Activated CD4-positive, alpha-beta T cell treated with anti-CD3 and anti-CD28 coated beads, Interleukin-2, amount 50 U/mL, for 16 hours (primary cell): ENCODE measurements at regions not wholly inside any gene's neighbourhood (a gene's known extent, or its start where the extent isn't known, plus 50 kb on each side); places are given as distances from the start of the nearest gene placed in this dataset.

Experiments used
- DNase-seq: peaks from one replicate; pipeline ENCODE4 v3.0.0-alpha.2; 2020

- no peak for DNase-seq
Measured at GRCh38 chr16:89027281-89027680, 50.3 kb upstream of the CBFA2T3 start.

- DNase-seq: peak; percentile 80
Measured at GRCh38 chr16:89031715-89032659, 55.0 kb upstream of the CBFA2T3 start.

DNA sequence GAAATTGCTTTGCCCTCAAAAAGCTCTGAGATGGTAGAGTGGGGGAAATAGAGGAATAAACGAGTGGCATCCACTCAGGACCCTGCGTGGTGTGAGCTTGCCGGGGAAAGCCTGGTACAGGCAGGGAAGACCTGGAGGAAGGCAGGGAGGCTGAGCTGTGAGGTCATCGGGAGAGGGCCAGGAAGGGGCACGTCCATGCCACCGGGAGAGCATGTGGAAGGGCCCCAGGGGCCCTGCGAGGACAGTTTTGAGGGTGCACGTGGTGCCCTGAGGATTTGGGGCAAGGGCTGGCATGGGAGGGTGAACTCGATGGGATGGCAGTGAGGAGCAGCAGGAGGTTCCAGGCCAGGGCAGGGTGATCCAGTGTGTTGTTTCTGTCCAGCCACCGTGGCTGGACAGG, 56.3 kb upstream of the CBFA2T3 start:
- no peak for DNase-seq

- no peak for DNase-seq
Measured at GRCh38 chr16:89033796-89034572, 57.0 kb upstream of the CBFA2T3 start.

- DNase-seq: no peak
Measured at GRCh38 chr16:89034573-89034961, 57.6 kb upstream of the CBFA2T3 start.

GRCh38 chr16:89034971-89035668, 58.1 kb upstream of the CBFA2T3 start:
- no peak for DNase-seq

GRCh38 chr16:89035669-89036570, 57.7 kb upstream of the ACSF3 start:
- no peak for DNase-seq

DNA sequence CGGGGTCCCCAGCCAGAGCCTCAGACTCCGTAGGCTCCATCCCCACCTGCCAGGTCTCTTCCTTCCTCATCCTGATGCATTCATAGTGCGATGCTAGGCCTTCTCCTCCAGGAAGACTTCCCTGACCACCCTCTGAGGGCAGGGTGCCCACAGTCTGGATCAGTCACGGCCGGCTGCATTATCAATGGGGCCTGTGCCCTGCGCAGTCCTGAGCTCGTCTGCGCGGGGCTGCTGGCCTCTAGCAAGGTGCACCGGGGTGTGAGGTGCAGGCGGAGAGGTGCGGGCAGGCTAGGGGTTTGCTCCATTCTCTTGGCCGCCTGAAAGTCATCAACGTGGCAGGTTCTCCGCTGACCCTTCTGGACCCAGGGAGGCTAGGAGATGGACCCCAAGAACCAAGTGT, 56.9 kb upstream of the ACSF3 start:
- no peak for DNase-seq

DNA sequence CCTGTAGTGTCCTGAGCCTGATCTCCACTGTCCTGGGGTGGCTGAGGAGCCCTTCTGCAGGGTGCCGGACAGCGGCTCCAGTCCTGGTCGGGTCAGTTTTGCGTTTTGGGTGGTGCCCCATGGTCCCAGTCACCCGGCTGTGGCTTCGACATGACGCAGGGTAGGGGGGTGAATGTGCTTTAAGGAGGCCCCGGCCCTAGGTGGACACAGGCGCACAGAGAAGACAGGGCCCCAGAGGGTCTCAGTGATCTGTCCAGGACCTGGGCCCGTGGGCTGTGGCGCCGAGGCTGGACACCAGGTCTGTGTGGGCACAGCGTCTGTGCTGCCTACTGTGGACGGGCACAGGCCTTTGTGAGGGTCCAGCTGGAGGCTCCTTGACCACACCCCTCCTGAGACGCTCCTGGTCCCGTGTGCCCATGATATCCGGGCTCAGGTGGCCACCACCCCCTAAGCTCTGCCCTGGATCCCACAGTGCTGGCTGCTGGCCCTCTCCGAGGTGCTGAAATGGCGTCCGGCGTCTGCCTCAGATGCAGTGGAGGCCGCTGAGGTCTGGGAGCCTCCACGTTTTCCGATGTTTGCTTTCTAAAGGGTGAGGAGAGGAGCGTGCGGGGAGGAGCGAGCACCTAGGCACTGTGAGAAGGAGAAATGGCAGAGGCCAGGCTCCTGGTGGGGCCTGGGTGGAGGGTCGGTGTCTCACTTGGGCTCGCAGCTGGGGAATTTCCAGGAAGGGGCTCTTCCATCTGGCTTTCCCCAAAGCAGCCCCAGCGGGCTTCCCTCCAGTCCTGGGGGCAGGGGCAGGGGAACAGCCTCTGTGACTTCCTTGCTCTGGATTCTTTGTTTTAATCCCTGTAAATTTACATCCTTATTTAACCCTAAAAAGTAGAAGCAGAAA, 56.1 kb upstream of the ACSF3 start:
- no peak for DNase-seq

DNA sequence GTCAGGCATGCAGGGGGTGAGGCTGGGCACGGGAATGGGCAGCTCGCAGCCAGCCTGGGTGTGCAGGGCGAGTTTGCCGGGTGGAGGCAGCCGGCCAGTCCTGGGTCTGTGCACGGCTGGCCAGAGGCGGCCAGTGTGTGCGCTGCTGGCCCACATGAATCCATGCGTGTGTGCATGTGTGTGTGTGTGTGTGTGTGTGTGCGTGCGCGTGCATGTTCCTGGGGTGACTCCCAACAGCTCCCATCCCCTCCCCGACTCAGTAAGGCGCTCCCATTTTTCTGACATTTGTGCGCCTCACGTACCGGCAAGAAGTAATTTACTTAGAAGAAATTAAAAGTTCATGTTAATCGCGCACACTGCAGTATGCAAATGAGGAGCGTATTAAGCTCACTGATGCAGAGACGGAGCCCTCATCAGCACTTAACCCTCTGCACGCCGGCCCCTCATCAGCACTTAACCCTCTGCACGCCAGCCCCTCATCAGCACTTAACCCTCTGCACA, 55.4 kb upstream of the ACSF3 start:
- DNase-seq: no peak

DNA sequence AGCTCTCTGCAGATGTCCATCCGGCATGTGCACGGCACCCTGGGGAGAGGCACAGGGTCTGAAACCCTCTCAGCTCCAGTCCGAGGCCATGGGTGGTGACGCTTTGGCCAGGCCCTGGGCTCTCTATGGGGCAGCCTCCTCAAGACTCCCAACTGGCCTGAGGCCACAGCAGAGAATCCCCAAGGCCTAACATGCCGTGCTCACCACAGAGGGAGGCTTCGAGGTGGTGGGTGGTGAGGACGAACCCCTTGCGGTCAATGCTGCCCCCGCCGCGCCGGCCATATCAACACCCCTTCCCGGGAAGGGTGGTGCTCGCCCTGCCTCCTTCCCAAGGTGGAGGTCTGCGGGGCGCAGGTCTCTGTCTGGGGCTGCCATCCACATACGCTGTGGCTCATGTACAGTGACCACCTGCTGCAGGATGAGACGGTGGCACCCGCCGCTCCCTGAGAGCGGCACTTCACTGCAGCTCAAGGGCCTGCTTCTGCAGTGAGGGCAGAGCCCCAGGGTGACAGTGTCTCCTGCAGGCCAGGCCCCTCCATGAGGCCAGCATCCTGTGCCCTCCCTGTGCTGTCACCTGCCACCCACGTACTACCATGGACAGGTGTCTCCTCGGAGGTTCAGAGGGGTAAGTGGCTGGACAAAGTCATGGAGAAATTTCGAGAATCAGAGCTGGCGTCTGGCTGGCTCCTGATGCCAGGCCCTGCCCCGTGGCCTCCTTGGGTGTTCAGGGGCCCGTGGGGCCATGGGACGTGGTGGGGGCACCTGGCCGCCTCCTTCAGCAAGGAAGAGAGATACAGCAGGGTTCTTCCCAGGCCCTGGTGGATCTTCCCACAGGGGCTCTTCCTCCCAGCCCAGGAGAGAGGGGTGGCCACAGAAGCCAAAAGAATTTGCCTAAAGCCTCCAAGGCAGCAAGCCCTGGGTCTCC, 54.6 kb upstream of the ACSF3 start:
- no peak for DNase-seq

- DNase-seq: no peak
Measured at GRCh38 chr16:89039756-89040155, 53.9 kb upstream of the ACSF3 start.

- DNase-seq: no peak
Measured at GRCh38 chr16:89040391-89040790, 53.3 kb upstream of the ACSF3 start.

- DNase-seq: no peak
Measured at GRCh38 chr16:89040861-89041570, 52.6 kb upstream of the ACSF3 start.

- no peak for DNase-seq
Measured at GRCh38 chr16:89041571-89042481, 51.8 kb upstream of the ACSF3 start.

DNA sequence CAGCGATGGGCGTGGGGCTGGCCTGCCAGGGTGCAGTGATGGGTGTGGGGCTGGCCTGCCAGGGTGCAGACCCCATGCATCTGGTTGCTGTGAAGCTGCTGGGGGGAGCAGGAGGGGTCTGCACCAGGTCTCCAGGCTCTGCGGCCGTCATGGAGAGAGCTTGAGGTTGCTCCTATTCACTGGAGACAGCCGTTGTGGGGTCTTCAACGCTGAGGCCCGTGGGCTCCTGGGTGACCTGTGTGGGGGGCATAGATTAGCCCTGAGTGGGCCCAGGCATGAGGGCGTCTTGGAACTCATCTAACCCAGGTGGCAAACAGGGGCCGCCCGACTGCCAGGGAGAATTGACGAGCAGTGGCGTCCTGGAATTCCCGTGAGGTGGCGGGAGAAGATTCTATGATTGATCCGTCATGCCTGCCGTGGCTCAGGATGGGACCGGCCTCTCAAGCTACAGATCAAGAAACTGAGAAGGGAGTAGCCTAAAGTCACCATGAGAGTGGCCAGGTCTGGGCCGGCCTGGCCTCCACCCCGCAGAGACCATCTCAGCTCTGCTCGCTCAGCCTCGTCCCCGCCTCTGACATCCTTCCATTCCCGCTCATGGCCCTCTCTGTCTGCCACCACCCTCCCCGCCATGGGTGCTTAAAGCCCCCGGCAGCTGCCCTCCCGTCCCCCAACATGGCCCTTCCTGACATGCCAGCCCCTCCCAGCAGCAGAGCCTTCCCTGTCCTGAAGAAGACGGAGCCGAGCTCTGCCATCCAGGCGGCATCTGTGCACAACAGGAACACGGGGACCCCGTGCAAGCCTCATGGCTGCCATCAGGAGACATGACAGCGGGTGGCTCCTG, 50.7 kb upstream of the ACSF3 start:
- no peak for DNase-seq
